Mesodermal cell (in vitro differentiated cells): ENCODE measurements at regions not wholly inside any gene's neighbourhood (a gene's known extent, or its start where the extent isn't known, plus 50 kb on each side); places are given as distances from the start of the nearest gene placed in this dataset.

Source experiments
- H3K27ac ChIP-seq: 2 replicates; pipeline ENCODE4 v1.7.0; 2013; ENCODE audit warnings: mild to moderate bottlenecking, low read depth, low read length, moderate library complexity; ENCODE audit not compliant: severe bottlenecking
- H3K36me3 ChIP-seq: 2 replicates; pipeline ENCODE4 v1.7.1; 2013; ENCODE audit warnings: mild to moderate bottlenecking, low read length, moderate library complexity; ENCODE audit not compliant: control insufficient read depth, insufficient read depth
- H3K4me1 ChIP-seq: one replicate; pipeline ENCODE4 v1.7.1; 2013; ENCODE audit warnings: mild to moderate bottlenecking, low read length; ENCODE audit not compliant: insufficient read depth, control insufficient read depth, poor library complexity, severe bottlenecking
- H3K4me3 ChIP-seq: 2 replicates; pipeline ENCODE4 v1.7.0; 2013; ENCODE audit warnings: low read length, control low read depth, mild to moderate bottlenecking; ENCODE audit not compliant: insufficient read depth, poor library complexity, severe bottlenecking; ENCODE audit errors: extremely low read depth
- H3K9me3 ChIP-seq: 2 replicates; pipeline ENCODE4 v1.7.1; 2013; ENCODE audit warnings: mild to moderate bottlenecking, low read length, moderate library complexity; ENCODE audit not compliant: control insufficient read depth
- WGBS, 2 experiments: methylation state at CpG; one replicate each; pipeline ENCODE4 v1.1.5; 2013; ENCODE audit warnings: missing lambda C conversion rate in 2 of 2; ENCODE audit not compliant: insufficient coverage in 2 of 2; 5-methylcytosine and 5-hydroxymethylcytosine counted together

DNA sequence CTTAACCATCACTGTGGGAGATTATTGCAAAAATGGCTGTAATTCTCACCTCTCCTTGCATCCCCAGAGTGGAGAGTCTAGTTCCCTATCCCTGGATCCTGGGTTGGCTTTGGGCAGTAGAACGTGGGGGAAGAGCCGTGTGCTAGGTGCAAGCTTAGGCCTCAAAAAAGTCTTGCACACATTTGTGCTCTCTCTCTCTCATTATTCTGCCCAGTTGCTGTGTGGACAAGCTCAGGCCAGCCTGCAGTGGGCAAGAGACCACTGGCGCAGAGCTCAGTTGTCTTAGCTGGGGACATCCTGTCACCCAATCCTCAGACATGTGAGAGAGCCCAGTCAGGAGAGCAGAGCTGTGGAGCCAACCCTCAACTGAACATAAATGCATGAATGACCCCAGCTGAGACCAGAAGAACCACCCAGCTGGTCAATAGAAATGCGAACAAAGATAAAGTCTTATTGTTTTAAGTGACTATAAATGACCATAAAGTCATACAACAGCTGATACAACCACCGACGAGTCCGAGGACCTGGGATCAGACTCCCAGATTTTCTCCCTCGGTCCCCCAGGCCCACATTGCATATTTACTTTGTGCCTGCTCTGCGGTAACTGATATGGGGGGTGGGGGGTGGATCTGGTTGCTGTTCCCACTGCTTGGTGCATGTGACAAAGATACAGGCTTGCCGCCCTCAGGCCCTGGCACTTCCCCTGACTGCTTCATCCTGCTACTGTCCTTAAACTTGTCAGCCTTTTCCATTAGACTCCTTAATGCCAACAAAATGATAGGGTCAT, 166.4 kb upstream of the MVB12B start:
- H3K4me1 ChIP-seq = no peaks in the 10 kb centered on the region
- no peak overlapping the region for H3K4me3 ChIP-seq
- 89 to 96% methylated on average over 4 to 7 of the region's 10 CpGs for WGBS, 2 experiments
- H3K9me3 ChIP-seq = no peaks in the 10 kb centered on the region
- H3K27ac ChIP-seq = no peak overlapping the region
- H3K36me3 ChIP-seq = no peaks in the 10 kb centered on the region

DNA sequence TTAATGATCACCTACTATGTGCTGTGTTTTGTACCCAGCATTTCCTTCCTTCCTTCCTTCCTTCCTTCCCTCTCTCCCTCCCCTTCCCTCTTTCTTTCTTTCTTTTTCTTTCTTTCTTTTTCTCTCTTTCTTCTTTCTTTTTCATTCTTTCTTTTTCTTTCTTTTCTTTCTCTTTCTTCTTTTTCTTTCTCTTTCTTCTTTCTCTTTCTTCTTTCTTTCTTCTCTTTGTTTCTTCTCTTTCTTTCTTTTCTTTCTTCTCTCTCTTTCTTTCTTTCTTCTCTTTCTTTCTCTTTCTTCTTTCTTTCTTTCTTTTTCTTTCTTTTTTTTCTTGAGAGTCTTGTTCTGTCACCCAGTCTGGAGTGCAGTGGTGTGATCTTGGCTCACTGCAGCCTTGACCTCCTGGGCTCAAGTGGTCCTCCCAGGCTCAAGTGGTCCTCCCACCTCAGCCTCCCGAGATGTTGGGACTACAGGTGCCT, 165.7 kb upstream of the MVB12B start:
- H3K4me3 ChIP-seq = no peak overlapping the region
- H3K36me3 ChIP-seq = no peaks in the 10 kb centered on the region
- H3K9me3 ChIP-seq = no peaks in the 10 kb centered on the region
- 100% methylated on average over 1 of the region's 1 CpG for WGBS, 2 experiments
- H3K27ac ChIP-seq = no peak overlapping the region
- no peaks in the 10 kb centered on the region for H3K4me1 ChIP-seq

DNA sequence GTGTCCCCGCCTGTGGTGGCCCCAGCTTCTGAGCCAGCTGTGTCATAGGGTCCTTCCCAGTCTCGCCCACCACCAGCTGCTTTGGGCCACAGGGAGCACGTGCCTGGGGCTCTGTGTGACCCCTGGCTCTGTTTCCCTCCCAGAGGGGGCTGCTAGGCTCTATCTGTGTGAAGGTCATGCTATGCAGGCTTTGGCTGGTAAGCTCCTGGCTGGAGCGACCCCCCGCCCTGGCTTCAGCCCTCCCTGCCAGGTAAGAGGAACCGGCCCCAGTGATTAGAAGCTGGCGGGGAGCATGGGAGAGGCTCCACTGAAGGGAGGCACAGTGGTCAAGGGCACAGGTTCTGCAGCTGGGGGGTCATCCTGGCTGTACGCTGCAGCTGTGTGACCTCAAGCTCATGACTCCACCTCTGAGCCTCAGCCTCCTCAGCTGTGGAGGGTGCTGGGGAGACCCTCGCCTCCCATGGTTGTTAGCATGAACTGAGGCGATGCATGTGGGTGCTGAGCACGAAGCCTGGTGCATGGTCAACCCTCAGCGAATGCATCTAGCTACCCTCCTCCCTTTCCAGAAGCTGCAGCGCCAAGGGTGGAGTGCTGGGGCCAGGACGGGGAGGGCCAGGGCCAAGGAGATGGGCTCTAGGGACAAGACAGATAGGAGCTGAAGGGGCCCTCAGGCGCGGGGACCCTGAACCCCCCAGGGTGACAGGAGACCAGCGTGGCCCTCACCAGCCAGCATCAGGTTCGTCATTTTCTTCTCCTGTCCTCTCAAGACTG, 163.8 kb upstream of the MVB12B start:
- Histone ChIP-seq H3K4me1 (no peaks in the 10 kb centered on the region), H3K27ac (no peak overlapping the region), H3K36me3 (no peaks in the 10 kb centered on the region), H3K9me3 (no peaks in the 10 kb centered on the region), H3K4me3 (no peak overlapping the region)
- 90 to 95% methylated on average over 14 to 17 of the region's 18 CpGs for WGBS, 2 experiments

DNA sequence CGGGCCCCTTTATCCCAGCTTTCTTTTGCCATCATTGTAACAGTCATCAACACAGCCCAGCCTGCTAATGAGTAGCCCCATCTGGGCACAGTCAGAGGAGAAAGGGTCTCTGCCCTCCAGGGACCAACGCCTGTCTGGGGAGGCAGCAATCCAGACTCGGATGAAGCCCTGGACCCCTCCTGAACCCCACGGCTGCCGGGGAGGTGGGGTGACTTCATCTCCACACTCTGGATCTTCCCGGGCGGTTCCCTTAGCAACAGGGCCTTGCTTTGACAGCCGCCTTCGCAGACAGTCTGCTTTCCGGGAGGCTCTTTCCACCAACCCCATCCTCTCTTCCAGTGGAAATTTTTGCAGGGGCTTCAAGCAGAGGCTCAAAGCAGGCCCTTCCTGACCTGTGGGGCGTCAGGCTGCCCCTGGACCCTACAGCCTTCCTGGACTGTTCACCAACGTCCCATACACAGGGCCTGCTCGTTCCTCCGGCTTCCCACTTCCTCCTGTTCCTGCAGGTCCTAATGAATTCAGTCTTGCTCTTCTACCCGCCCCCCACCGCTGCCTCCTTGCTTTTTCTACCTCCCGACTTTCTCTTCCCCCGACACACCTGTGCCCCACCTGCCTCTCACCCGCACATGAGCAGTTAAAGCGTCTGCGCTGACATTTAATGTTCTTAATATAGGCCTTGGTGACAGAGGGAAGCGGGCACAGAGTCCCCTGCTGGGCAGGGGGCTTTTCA, 161.7 kb upstream of the MVB12B start:
- H3K36me3 ChIP-seq = no peaks in the 10 kb centered on the region
- no peaks in the 10 kb centered on the region for H3K4me1 ChIP-seq
- H3K27ac ChIP-seq = no peak overlapping the region
- H3K9me3 ChIP-seq = no peaks in the 10 kb centered on the region
- WGBS, 2 experiments = 90 to 93% methylated on average over 16 to 22 of the region's 22 CpGs
- no peak overlapping the region for H3K4me3 ChIP-seq

DNA sequence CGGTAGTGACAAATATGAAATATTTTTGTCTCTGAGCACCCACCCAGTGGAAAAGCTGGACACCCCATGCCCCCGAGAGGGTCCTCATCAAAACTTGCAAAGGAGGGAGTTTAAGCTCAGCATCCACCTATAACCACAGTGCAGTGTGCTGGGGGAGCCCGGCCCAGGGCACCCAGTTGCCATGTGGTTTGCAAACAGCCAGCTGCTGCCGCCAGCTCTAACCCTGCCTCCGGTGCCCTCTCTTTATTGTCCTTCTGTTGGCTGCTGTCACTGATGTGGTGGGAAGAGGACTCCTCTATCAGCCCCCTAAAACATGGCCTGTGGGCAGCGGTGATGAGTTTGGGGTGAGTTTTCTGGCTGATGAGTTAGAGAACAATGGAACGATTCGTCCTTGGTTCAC, 160.9 kb upstream of the MVB12B start:
- H3K27ac ChIP-seq = no peak overlapping the region
- H3K9me3 ChIP-seq = no peaks in the 10 kb centered on the region
- H3K36me3 ChIP-seq = no peaks in the 10 kb centered on the region
- WGBS, 2 experiments = 90 to 100% methylated on average over 2 to 3 of the region's 8 CpGs
- no peak overlapping the region for H3K4me3 ChIP-seq
- no peaks in the 10 kb centered on the region for H3K4me1 ChIP-seq

DNA sequence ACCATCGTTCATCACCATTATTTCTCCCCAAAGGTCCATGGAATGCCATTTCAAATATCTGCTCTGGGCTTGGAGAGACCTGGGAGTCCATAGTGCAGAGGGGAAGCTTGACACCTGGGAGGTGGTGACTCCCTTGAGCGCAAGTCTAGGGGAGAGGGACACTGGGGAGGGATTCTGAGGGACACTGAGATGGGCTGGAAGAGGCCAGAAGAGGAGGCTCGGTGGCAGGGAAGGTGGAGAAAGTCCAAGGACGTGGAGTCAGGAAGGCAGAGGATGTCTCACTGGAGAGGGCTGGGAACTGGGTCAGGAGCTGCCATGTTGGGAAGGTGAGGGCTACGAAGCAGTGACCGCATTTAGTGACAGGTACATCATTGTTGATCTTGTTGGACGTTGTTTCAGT, 160.3 kb upstream of the MVB12B start:
- WGBS, 2 experiments = 84 to 91% methylated on average over 6 to 7 of the region's 7 CpGs
- no peaks in the 10 kb centered on the region for H3K9me3 ChIP-seq
- H3K27ac ChIP-seq = no peak overlapping the region
- no peak overlapping the region for H3K4me3 ChIP-seq
- no peaks in the 10 kb centered on the region for H3K36me3 ChIP-seq
- H3K4me1 ChIP-seq = no peaks in the 10 kb centered on the region

DNA sequence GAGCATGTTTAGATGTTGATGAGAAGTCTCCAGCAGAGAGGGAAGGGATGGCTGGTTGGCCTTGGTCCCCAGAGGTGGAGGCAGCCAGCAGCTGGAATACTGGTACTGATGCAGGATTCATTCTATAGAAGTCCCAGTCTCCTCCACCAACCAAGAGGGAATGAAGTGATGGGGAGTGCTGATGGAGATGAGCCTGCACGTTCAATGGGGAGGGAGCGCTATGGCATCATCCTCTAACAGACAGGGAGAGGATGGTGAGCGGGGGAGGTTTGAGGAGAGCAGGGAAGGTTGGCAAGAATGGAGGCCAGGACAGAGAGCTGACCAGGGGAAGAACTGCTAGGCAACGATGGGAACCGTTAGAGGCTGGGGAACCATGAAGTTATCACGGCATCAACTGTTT, 159.8 kb upstream of the MVB12B start:
- Histone ChIP-seq H3K9me3 (no peaks in the 10 kb centered on the region), H3K36me3 (no peaks in the 10 kb centered on the region), H3K4me1 (no peaks in the 10 kb centered on the region), H3K4me3 (no peak overlapping the region), H3K27ac (no peak overlapping the region)
- 92 to 93% methylated on average over 5 of the region's 6 CpGs for WGBS, 2 experiments

DNA sequence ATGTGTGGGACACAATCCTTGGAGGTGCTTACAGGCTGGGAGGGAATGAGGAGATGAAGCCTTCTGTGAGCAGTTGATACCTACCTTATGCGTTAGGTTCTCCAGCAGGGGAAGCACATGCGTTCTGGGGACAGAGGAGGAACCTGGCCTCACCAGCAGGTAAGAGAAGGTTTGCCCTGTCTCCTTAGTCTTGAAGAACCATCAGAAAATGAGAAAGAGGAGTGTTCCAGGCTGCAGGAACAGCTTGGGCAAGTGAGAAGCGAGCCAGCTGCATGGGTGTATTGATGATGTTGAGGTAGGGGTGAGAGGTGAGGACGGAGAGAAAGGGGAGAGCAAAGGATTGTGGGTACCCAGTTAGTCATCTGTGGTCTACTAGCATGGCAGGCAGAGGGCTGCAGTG, 156.9 kb upstream of the MVB12B start:
- Histone ChIP-seq H3K27ac (no peak overlapping the region), H3K4me1 (no peaks in the 10 kb centered on the region), H3K4me3 (no peak overlapping the region), H3K36me3 (no peaks in the 10 kb centered on the region), H3K9me3 (no peaks in the 10 kb centered on the region)
- WGBS, 2 experiments = 81 to 91% methylated on average over 4 of the region's 4 CpGs

DNA sequence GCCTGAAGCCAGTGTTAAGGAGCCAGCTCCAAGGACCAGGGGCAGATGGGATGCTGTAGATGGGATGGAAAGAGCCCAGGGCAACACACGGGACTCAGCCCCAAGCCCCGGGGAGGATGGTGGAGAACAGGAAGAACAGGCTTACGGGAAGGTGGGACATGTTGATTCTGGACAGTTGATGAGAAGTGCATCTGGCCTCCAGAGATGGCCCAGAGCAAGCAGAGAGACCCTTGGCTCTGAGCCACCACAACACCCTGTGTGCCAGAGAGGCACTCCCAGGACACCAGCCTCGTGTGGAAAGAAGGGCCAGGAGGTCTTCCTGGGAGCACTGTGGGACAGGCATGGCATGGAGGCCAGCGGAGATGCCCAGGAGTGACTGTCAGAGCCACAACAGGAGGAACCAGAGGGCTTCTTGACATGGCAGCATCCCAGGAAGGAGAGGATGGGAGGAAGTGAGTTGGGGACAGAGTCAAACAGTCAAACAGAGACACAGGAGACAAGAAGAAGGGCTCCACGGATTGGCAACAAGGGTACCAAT, 156.3 kb upstream of the MVB12B start:
- Histone ChIP-seq H3K9me3 (no peaks in the 10 kb centered on the region), H3K4me1 (no peaks in the 10 kb centered on the region), H3K4me3 (no peak overlapping the region), H3K36me3 (no peaks in the 10 kb centered on the region), H3K27ac (no peak overlapping the region)
- WGBS, 2 experiments = 79 to 93% methylated on average over 6 of the region's 6 CpGs

DNA sequence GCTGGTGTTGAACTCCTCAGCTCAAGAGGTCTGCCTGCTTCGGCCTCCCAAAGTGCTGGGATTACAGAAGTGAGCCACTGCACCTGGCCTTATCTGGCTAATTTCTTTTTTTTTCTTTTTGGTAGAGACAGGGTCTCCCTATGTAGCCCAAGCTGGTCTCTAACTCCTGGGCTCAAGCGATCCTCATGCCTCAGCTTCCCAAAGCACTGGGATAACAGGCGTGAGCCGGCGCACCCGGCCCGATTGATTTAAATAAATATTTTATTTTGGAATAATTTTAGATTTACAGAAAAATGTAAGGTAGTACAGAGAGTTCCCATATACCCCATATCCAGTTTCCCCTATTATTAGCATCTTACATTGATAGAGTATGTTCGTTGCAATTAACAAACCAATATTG, 155.0 kb upstream of the MVB12B start:
- no peaks in the 10 kb centered on the region for H3K4me1 ChIP-seq
- no peaks in the 10 kb centered on the region for H3K36me3 ChIP-seq
- no peaks in the 10 kb centered on the region for H3K9me3 ChIP-seq
- no peak overlapping the region for H3K27ac ChIP-seq
- no peak overlapping the region for H3K4me3 ChIP-seq
- 100% methylated on average over 1 of the region's 8 CpGs; no CpG with 5 or more reads in 1 of the 2 experiments for WGBS, 2 experiments
